IMR-90 (cell line): ENCODE measurements at regions not wholly inside any gene's neighbourhood (a gene's known extent, or its start where the extent isn't known, plus 50 kb on each side); places are given as distances from the start of the nearest gene placed in this dataset.
"Not testable (repeated sequence)": the region's sequence is repeated elsewhere in the genome, so short reads cannot be mapped to it uniquely, and the experiment has no call there.

ENCODE experiments used
- ATAC-seq: fragments of 200-7000 bp; cut with Tn5 transposase; 2 replicates; pipeline ENCODE4 v1.9.1; 2020; ENCODE audit warnings: low read depth, mild to moderate bottlenecking, moderate library complexity
- BruUV-seq: library from RNA; stranded (reverse); fragments of 400-500 nt; replicated peaks from 2 replicates; lab custom pipeline; 2021; lab: Mats Ljungman, UMichigan
- CTCF ChIA-PET: fragments of 300-600 bp; formaldehyde crosslinking; extraction: SDS; loops from one replicate; lab custom pipeline; 2021; ENCODE audit warnings: antibody characterized with exemption; lab: Yijun Ruan, JAX
- POLR2A ChIA-PET: fragments of 300-600 bp; sonication (Branson Sonifier 250); formaldehyde crosslinking; loops from one replicate; lab custom pipeline; 2022; ENCODE audit warnings: antibody characterized with exemption; ENCODE audit not compliant: unreplicated experiment; lab: Charles Lee
- DNase-seq: peaks from one replicate; pipeline ENCODE4 v3.0.0; 2013
- H2AFZ ChIP-seq: replicated peaks from 2 replicates; pipeline ENCODE3; 2013; ENCODE audit warnings: low read length, mild to moderate bottlenecking; ENCODE audit not compliant: poor library complexity
- H2AK5ac ChIP-seq: 2 replicates; pipeline ENCODE4 v1.6.1; 2013; ENCODE audit warnings: low read depth, low read length, inconsistent platforms
- H2AK9ac ChIP-seq: replicated peaks from 2 replicates; pipeline ENCODE3; 2013; ENCODE audit warnings: mild to moderate bottlenecking, low read depth, low read length, moderate library complexity; ENCODE audit not compliant: poor library complexity
- H2BK120ac ChIP-seq: 2 replicates; pipeline ENCODE4 v1.6.1; 2013; ENCODE audit warnings: low read depth, low read length, inconsistent platforms
- H2BK15ac ChIP-seq: 3 replicates; pipeline ENCODE4 v1.6.1; 2013; ENCODE audit warnings: low read depth, low read length, inconsistent platforms
- H2BK20ac ChIP-seq: 2 replicates; pipeline ENCODE4 v1.6.1; 2013; ENCODE audit warnings: low read depth, mild to moderate bottlenecking, inconsistent platforms, low read length, moderate library complexity
- H2BK5ac ChIP-seq: 2 replicates; pipeline ENCODE4 v1.6.1; 2013; ENCODE audit warnings: mild to moderate bottlenecking, low read depth, low read length, inconsistent platforms; ENCODE audit not compliant: poor library complexity, severe bottlenecking
- H3K14ac ChIP-seq: replicated peaks from 2 replicates; pipeline ENCODE4 v1.6.1; 2013; ENCODE audit warnings: low read depth, low read length, inconsistent platforms
- H3K18ac ChIP-seq: 2 replicates; pipeline ENCODE4 v1.6.1; 2013; ENCODE audit warnings: low read depth, low read length, control low read depth
- H3K23ac ChIP-seq: 2 replicates; pipeline ENCODE4 v1.6.1; 2013; ENCODE audit warnings: low read depth, low read length, inconsistent platforms
- H3K27ac ChIP-seq: 2 replicates; pipeline ENCODE4 v1.5.1; 2013; ENCODE audit warnings: mild to moderate bottlenecking, control low read depth, low read length; ENCODE audit not compliant: insufficient read depth
- H3K27me3 ChIP-seq: 2 replicates; pipeline ENCODE4 v1.6.1; 2013; ENCODE audit warnings: low read length; ENCODE audit not compliant: control insufficient read depth, insufficient read depth
- H3K36me3 ChIP-seq: 2 replicates; pipeline ENCODE4 v1.6.1; 2013; ENCODE audit warnings: low read length, mixed read lengths; ENCODE audit not compliant: control insufficient read depth, insufficient read depth
- H3K4ac ChIP-seq: 2 replicates; pipeline ENCODE4 v1.6.1; 2013; ENCODE audit warnings: low read depth, low read length, inconsistent platforms
- H3K4me1 ChIP-seq: 2 replicates; pipeline ENCODE4 v1.6.1; 2013; ENCODE audit warnings: low read length, mixed read lengths; ENCODE audit not compliant: control insufficient read depth, insufficient read depth
- H3K4me2 ChIP-seq: 2 replicates; pipeline ENCODE4 v1.6.1; 2013; ENCODE audit warnings: low read depth, mild to moderate bottlenecking, control low read depth, low read length, moderate library complexity
- H3K4me3 ChIP-seq: 2 replicates; pipeline ENCODE4 v1.5.1; 2013; ENCODE audit warnings: low read depth, mild to moderate bottlenecking, control low read depth, low read length, moderate library complexity; ENCODE audit not compliant: insufficient read depth
- H3K56ac ChIP-seq: 2 replicates; pipeline ENCODE4 v1.6.1; 2013; ENCODE audit warnings: low read length, inconsistent platforms; ENCODE audit not compliant: insufficient read depth; ENCODE audit errors: extremely low read depth
- H3K79me1 ChIP-seq, 2 experiments: 2 replicates each; pipeline ENCODE4 v1.6.1; 2013; ENCODE audit warnings: low read length in 2 of 2, inconsistent platforms in 1 of 2, low read depth in 1 of 2
- H3K9ac ChIP-seq: 2 replicates; pipeline ENCODE4 v1.6.1; 2013; ENCODE audit warnings: low read depth, low read length, control low read depth
- H3K9me1 ChIP-seq: 2 replicates; pipeline ENCODE4 v1.6.1; 2013; ENCODE audit warnings: low read length, inconsistent platforms; ENCODE audit not compliant: insufficient read depth
- H3K9me3 ChIP-seq: 2 replicates; pipeline ENCODE4 v1.6.1; 2013; ENCODE audit warnings: low read length; ENCODE audit not compliant: control insufficient read depth, insufficient read depth
- H4K20me1 ChIP-seq: 2 replicates; pipeline ENCODE4 v1.6.1; 2013; ENCODE audit warnings: low read length, inconsistent platforms; ENCODE audit not compliant: insufficient read depth
- H4K5ac ChIP-seq: 2 replicates; pipeline ENCODE4 v1.6.1; 2013; ENCODE audit warnings: mild to moderate bottlenecking, low read depth, low read length, control low read depth
- H4K8ac ChIP-seq, 2 experiments: 2 replicates each; pipeline ENCODE4 v1.6.1; 2013; ENCODE audit warnings: low read depth in 2 of 2, low read length in 2 of 2, control low read depth in 1 of 2, inconsistent platforms in 1 of 2
- H4K91ac ChIP-seq: 2 replicates; pipeline ENCODE4 v1.6.1; 2013; ENCODE audit warnings: low read depth, low read length, inconsistent platforms; ENCODE audit not compliant: insufficient read depth
- CHD1 ChIP-seq: IDR thresholded peaks from 2 replicates; pipeline ENCODE4 v1.6.1; 2012; ENCODE audit warnings: low read depth, low read length, improper control_type of control experiment
- ELK1 ChIP-seq: fragments of 150-350 bp; IDR thresholded peaks from 2 replicates; pipeline ENCODE4 v1.6.1; 2016; ENCODE audit warnings: low read depth, mild to moderate bottlenecking, low read length, moderate library complexity, borderline replicate concordance
- USF2 ChIP-seq: fragments of 150-350 bp; IDR thresholded peaks from 2 replicates; pipeline ENCODE4 v1.6.1; 2017; ENCODE audit warnings: mild to moderate bottlenecking, antibody characterized with exemption, low read length, low read depth
- WGBS, 2 experiments: methylation state at CpG; one replicate each; pipeline versions ENCODE4 v1.1.5 to v1.1.7; 2013; ENCODE audit warnings: missing lambda C conversion rate in 2 of 2; ENCODE audit not compliant: insufficient read length in 1 of 2; ENCODE audit errors: extremely low coverage in 2 of 2; 5-methylcytosine and 5-hydroxymethylcytosine counted together
- dilution Hi-C: fragments of 300-500 bp; cut with HindIII; formaldehyde crosslinking; loops from one replicate; pipeline ENCODE4 v1.14.3; 2018; ENCODE audit warnings: low sequenced_read_pairs; ENCODE audit not compliant: unreplicated experiment
- in situ Hi-C: fragments of 300-500 bp; cut with MboI; formaldehyde crosslinking; loops from 3 replicates; pipeline ENCODE4 v1.14.3; 2019; ENCODE audit warnings: low sequenced_read_pairs, inconsistent platforms, mixed read lengths
- intact Hi-C: fragments of 100-400 bp; cut with micrococcal nuclease; formaldehyde crosslinking; loops from 2 replicates; pipeline ENCODE4 v1.10.0; 2022

- no peaks in the 10 kb centered on the region for H3K79me1 ChIP-seq
- H2BK5ac ChIP-seq, result no peak overlapping the region
- H2BK120ac ChIP-seq, result no peak overlapping the region
- no peak overlapping the region for H4K91ac ChIP-seq
- H2BK15ac ChIP-seq, result no peak overlapping the region
- no peaks in the 10 kb centered on the region for H4K20me1 ChIP-seq
- DNase-seq (no peak), ATAC-seq (no peak)
- in situ Hi-C loops, result loop anchor here (25.0 kb wide), 1 partner anchor 496 kb away; no protein-coding TSS in a partner anchor
- POLR2A ChIA-PET, result interaction anchor here (0.6 kb wide), 1 partner anchor 201 kb away, joined by 3 read pairs; no protein-coding TSS in a partner anchor
- no peak overlapping the region for H2AK9ac ChIP-seq
- no peak overlapping the region for H3K14ac ChIP-seq
- H2AK5ac ChIP-seq, result no peak overlapping the region
- intact Hi-C loops, result no loop called here
- H3K23ac ChIP-seq, result no peak overlapping the region
- BruUV-seq, result no TSS peak
- peaks cover 5% of the 10 kb centered on the region; the same call in 1 of the 2 replicates for H3K9me1 ChIP-seq
- no CpG with 5 or more reads among the region's 3 CpGs for whole genome bisulfite sequencing, 2 experiments
- no peaks in the 10 kb centered on the region for H3K27me3 ChIP-seq
- H2BK20ac ChIP-seq, result no peak overlapping the region
- H4K5ac ChIP-seq, result no peak overlapping the region
- H3K27ac ChIP-seq, result no peak overlapping the region
- peaks cover 8% of the 10 kb centered on the region for H3K4me1 ChIP-seq
- no peaks in the 10 kb centered on the region for H3K9me3 ChIP-seq
- no peak overlapping the region for H3K4me2 ChIP-seq
- H3K4ac ChIP-seq, result no peak overlapping the region
- CTCF ChIA-PET, result no interaction called here
- TF ChIP-seq USF2 (no peak), CHD1 (no peak), ELK1 (no peak)
- no peak overlapping the region for H4K8ac ChIP-seq
- dilution Hi-C loops, result no loop called here
- H3K56ac ChIP-seq, result no peak overlapping the region
- no peak overlapping the region for H3K9ac ChIP-seq
- no peak overlapping the region for H3K18ac ChIP-seq
- no peak overlapping the region for H3K4me3 ChIP-seq
- H3K36me3 ChIP-seq, result no peaks in the 10 kb centered on the region
- H2AFZ ChIP-seq, result no peak overlapping the region
Observed at GRCh38 chr11:110358336-110358735, 61.9 kb upstream of the RDX start.

GRCh38 chr11:110360781-110361408 lies 64.5 kb upstream of the RDX start:
- intact Hi-C loops, H2BK5ac ChIP-seq, CTCF ChIA-PET, H3K23ac ChIP-seq, DNase-seq, H3K9ac ChIP-seq, H3K18ac ChIP-seq, H4K20me1 ChIP-seq, H3K4me3 ChIP-seq, H3K9me3 ChIP-seq, POLR2A ChIA-PET, H3K4me1 ChIP-seq, H3K36me3 ChIP-seq, ATAC-seq, H3K9me1 ChIP-seq, H2BK15ac ChIP-seq, H2AK9ac ChIP-seq, H2AK5ac ChIP-seq, H2BK120ac ChIP-seq, H3K4ac ChIP-seq, H2BK20ac ChIP-seq, H2AFZ ChIP-seq, H4K91ac ChIP-seq, BruUV-seq, H3K79me1 ChIP-seq, H3K56ac ChIP-seq, H4K8ac ChIP-seq, H3K27me3 ChIP-seq, H3K4me2 ChIP-seq, H3K27ac ChIP-seq, dilution Hi-C loops, H4K5ac ChIP-seq, H3K14ac ChIP-seq: not testable (repeated sequence)
- no CpG with 5 or more reads among the region's 3 CpGs for WGBS, 2 experiments
- in situ Hi-C loops, result loop anchor here (25.0 kb wide), 1 partner anchor 499 kb away; no protein-coding TSS in a partner anchor
